Non-pigmented ciliary epithelial cell (primary cell): ENCODE measurements at regions not wholly inside any gene's neighbourhood (a gene's known extent, or its start where the extent isn't known, plus 50 kb on each side); places are given as distances from the start of the nearest gene placed in this dataset.
"Not testable (repeated sequence)": the region's sequence is repeated elsewhere in the genome, so short reads cannot be mapped to it uniquely, and the experiment has no call there.

Experiments used
- DNase-seq: peaks from one replicate; pipeline ENCODE4 v3.0.0-alpha.2; 2010; ENCODE audit warnings: low read depth

- DNase-seq: no peak
Observed at GRCh38 chr5:39696672-39697398, 272.1 kb upstream of the DAB2 start.

GRCh38 chr5:39691993-39692392 lies 267.2 kb upstream of the DAB2 start:
- no peak for DNase-seq

- no peak for DNase-seq
Observed at GRCh38 chr5:39691136-39691535, 266.4 kb upstream of the DAB2 start.

GRCh38 chr5:39689919-39690318 lies 265.1 kb upstream of the DAB2 start:
- DNase-seq: no peak

GRCh38 chr5:39687924-39688323 lies 263.1 kb upstream of the DAB2 start:
- not testable (repeated sequence) for DNase-seq

GRCh38 chr5:39680213-39680612 lies 255.4 kb upstream of the DAB2 start:
- DNase-seq: no peak

- no peak for DNase-seq
Observed at GRCh38 chr5:39678534-39678933, 253.8 kb upstream of the DAB2 start.

- no peak for DNase-seq
Observed at GRCh38 chr5:39675676-39676075, 250.9 kb upstream of the DAB2 start.

GRCh38 chr5:39674209-39675082 lies 249.7 kb upstream of the DAB2 start:
- DNase-seq: no peak

GRCh38 chr5:39671561-39671961 lies 246.8 kb upstream of the DAB2 start:
- no peak for DNase-seq

- DNase-seq: no peak
Observed at GRCh38 chr5:39670955-39671354, 246.2 kb upstream of the DAB2 start.

GRCh38 chr5:39670391-39670790 lies 245.6 kb upstream of the DAB2 start:
- no peak for DNase-seq

- DNase-seq: no peak
Observed at GRCh38 chr5:39668980-39669379, 244.2 kb upstream of the DAB2 start.

- no peak for DNase-seq
Observed at GRCh38 chr5:39665328-39665727, 240.5 kb upstream of the DAB2 start.

- no peak for DNase-seq
Observed at GRCh38 chr5:39662945-39663344, 238.2 kb upstream of the DAB2 start.

GRCh38 chr5:39661026-39661779 lies 236.4 kb upstream of the DAB2 start:
- peak; percentile 42 for DNase-seq

GRCh38 chr5:39660020-39660419 lies 235.2 kb upstream of the DAB2 start:
- no peak for DNase-seq

- no peak for DNase-seq
Observed at GRCh38 chr5:39658866-39659265, 234.1 kb upstream of the DAB2 start.

- DNase-seq: no peak
Observed at GRCh38 chr5:39657943-39658342, 233.2 kb upstream of the DAB2 start.

- DNase-seq: no peak
Observed at GRCh38 chr5:39656600-39656999, 231.8 kb upstream of the DAB2 start.

- DNase-seq: no peak
Observed at GRCh38 chr5:39654715-39655114, 229.9 kb upstream of the DAB2 start.

- DNase-seq: not testable (repeated sequence)
Observed at GRCh38 chr5:39652481-39652880, 227.7 kb upstream of the DAB2 start.

GRCh38 chr5:39652036-39652435 lies 227.3 kb upstream of the DAB2 start:
- no peak for DNase-seq
